KMS-11 (cell line): ENCODE measurements at regions not wholly inside any gene's neighbourhood (a gene's known extent, or its start where the extent isn't known, plus 50 kb on each side); places are given as distances from the start of the nearest gene placed in this dataset.

Experiments used
- H2AFZ ChIP-seq: fragments of 200-600 bp; sonication (generic); 2 replicates; pipeline ENCODE4 v1.6.1; 2016; ENCODE audit warnings: antibody characterized with exemption, mixed run types, low read depth
- H3K27ac ChIP-seq: fragments of 200-600 bp; sonication (generic); 2 replicates; pipeline ENCODE4 v1.6.1; 2016; ENCODE audit warnings: mild to moderate bottlenecking, mixed run types
- H3K27me3 ChIP-seq: fragments of 200-600 bp; sonication (generic); 2 replicates; pipeline ENCODE4 v1.6.1; 2017; ENCODE audit warnings: mild to moderate bottlenecking, low read depth, mixed run types, moderate library complexity; ENCODE audit not compliant: insufficient read depth
- H3K36me3 ChIP-seq: fragments of 200-600 bp; sonication (generic); 2 replicates; pipeline ENCODE4 v1.6.1; 2017; ENCODE audit warnings: mild to moderate bottlenecking, mixed run types; ENCODE audit not compliant: insufficient read depth
- H3K4me1 ChIP-seq: fragments of 200-600 bp; sonication (generic); 2 replicates; pipeline ENCODE4 v1.6.1; 2016; ENCODE audit warnings: mild to moderate bottlenecking, low read depth, mixed run types; ENCODE audit not compliant: poor library complexity, severe bottlenecking
- H3K4me2 ChIP-seq: fragments of 200-600 bp; sonication (generic); 2 replicates; pipeline ENCODE4 v1.7.0; 2016; ENCODE audit warnings: mild to moderate bottlenecking, mixed run types
- H3K4me3 ChIP-seq: fragments of 200-600 bp; sonication (generic); IDR thresholded peaks from 2 replicates; pipeline ENCODE4 v1.6.1; 2017; ENCODE audit warnings: low read depth, low read length, mixed read lengths; ENCODE audit not compliant: insufficient read depth
- H3K79me2 ChIP-seq: fragments of 200-600 bp; sonication (generic); 2 replicates; pipeline ENCODE4 v1.6.1; 2016; ENCODE audit warnings: low read depth, mixed run types; ENCODE audit not compliant: insufficient read depth
- H3K9ac ChIP-seq: fragments of 200-600 bp; sonication (generic); 2 replicates; pipeline ENCODE4 v1.6.1; 2016; ENCODE audit warnings: mild to moderate bottlenecking, mixed run types
- H4K20me1 ChIP-seq: fragments of 200-600 bp; sonication (generic); 2 replicates; pipeline ENCODE4 v1.6.1; 2016; ENCODE audit warnings: mild to moderate bottlenecking, mixed run types; ENCODE audit not compliant: insufficient read depth
- TF ChIP-seq, protein P1 (sequence below): fragments of 200-600 bp; sonication (generic); conservative IDR thresholded peaks from 2 replicates; pipeline ENCODE4 v1.6.1; 2017; ENCODE audit warnings: low read depth, mild to moderate bottlenecking, antibody characterized with exemption, low read length, moderate library complexity, mixed read lengths

DNA sequence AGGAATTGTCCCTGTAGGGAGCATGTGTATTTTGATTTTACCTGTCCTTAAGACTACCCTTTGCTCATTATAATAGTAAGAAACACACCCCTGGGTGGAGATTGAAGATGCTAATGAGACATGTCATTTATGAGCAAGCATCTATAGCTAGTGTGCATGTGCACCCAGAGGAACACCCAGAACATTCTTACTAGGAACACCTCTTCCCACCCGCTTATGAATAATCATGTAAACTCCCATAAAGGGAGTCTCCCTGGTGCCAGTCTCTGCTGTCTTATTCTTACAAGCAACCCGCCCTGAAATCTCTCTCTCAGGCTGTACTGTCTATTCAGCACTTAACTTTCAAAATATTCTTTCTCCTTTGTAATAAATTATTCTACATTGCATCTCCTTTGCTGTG, 1227.3 kb downstream of the ROBO1 start:
- TF ChIP-seq, protein P1, sequence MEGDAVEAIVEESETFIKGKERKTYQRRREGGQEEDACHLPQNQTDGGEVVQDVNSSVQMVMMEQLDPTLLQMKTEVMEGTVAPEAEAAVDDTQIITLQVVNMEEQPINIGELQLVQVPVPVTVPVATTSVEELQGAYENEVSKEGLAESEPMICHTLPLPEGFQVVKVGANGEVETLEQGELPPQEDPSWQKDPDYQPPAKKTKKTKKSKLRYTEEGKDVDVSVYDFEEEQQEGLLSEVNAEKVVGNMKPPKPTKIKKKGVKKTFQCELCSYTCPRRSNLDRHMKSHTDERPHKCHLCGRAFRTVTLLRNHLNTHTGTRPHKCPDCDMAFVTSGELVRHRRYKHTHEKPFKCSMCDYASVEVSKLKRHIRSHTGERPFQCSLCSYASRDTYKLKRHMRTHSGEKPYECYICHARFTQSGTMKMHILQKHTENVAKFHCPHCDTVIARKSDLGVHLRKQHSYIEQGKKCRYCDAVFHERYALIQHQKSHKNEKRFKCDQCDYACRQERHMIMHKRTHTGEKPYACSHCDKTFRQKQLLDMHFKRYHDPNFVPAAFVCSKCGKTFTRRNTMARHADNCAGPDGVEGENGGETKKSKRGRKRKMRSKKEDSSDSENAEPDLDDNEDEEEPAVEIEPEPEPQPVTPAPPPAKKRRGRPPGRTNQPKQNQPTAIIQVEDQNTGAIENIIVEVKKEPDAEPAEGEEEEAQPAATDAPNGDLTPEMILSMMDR = no peak
- H2AFZ ChIP-seq = no peak overlapping the region
- H3K4me2 ChIP-seq = no peak overlapping the region
- H4K20me1 ChIP-seq = no peaks in the 10 kb centered on the region
- H3K9ac ChIP-seq = no peak overlapping the region
- no peaks in the 10 kb centered on the region for H3K27me3 ChIP-seq
- no peaks in the 10 kb centered on the region for H3K4me1 ChIP-seq
- no peak overlapping the region for H3K27ac ChIP-seq
- H3K36me3 ChIP-seq = no peaks in the 10 kb centered on the region
- H3K79me2 ChIP-seq = no peaks in the 10 kb centered on the region
- no peak overlapping the region for H3K4me3 ChIP-seq

DNA sequence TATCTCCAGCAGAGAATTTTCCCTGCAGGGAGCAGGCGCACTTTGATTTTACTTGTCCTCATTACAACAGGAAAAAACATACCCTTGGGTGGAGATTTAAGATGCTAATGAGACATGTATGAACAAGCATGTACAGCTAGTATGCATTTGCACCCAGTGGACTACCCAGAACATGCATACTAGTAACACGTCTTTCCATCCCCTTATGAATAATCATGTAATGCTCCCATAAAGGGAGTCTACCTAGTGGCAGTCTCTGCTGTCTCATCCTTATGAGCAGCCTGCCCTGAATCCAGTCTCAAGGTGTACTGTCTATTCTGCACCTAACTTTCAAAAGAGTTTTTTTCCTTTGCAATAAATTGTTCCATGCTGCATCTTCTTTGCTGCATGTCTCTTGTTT, 1222.0 kb downstream of the ROBO1 start:
- H3K36me3 ChIP-seq = no peaks in the 10 kb centered on the region
- no peak overlapping the region for H2AFZ ChIP-seq
- H3K79me2 ChIP-seq = no peaks in the 10 kb centered on the region
- H4K20me1 ChIP-seq = no peaks in the 10 kb centered on the region
- H3K4me1 ChIP-seq = no peaks in the 10 kb centered on the region
- H3K27me3 ChIP-seq = no peaks in the 10 kb centered on the region
- H3K4me3 ChIP-seq = no peak overlapping the region
- TF ChIP-seq, protein P1 = no peak
- H3K27ac ChIP-seq = no peak overlapping the region
- no peak overlapping the region for H3K9ac ChIP-seq
- no peak overlapping the region for H3K4me2 ChIP-seq
